Fibroblast of lung (primary cell): ENCODE measurements at regions not wholly inside any gene's neighbourhood (a gene's known extent, or its start where the extent isn't known, plus 50 kb on each side); places are given as distances from the start of the nearest gene placed in this dataset.

Source experiments
- EZH2 ChIP-seq: IDR thresholded peaks from 2 replicates; pipeline ENCODE4 v1.5.1; 2012; ENCODE audit warnings: low read length, control low read depth, mild to moderate bottlenecking; ENCODE audit errors: missing control alignments
- TF ChIP-seq, protein P1 (sequence below), 2 donors: IDR thresholded peaks in 1 of 2; conservative IDR thresholded peaks in 1 of 2; 1 replicate in 1 of 2; 2 replicates in 1 of 2; pipeline ENCODE4 v1.5.1; 2011 to 2012; ENCODE audit warnings: low read length in 2 of 2, control low read depth in 1 of 2, inconsistent platforms in 1 of 2, low read depth in 1 of 2, mild to moderate bottlenecking in 1 of 2

DNA sequence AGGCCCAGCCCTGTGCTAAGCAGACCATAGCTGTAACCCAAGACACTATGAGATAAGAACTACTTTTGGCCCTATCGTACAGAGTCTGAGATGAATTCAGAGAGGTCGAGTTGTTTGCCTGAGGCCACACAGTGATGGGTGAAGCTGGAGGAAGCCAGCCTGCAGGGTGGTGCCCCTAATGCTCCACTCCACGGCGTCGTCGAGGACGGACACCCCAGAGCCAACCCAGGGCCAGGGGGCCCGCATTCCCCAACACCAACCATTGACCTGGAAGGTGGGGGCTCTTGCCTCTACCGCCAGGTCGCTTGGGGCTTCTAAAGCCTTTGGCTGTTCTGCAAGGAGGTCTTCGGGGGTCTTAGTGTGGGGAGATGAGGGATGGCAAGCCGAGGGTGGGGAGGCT, 84.1 kb downstream of the IRF8 start:
- TF ChIP-seq, protein P1, sequence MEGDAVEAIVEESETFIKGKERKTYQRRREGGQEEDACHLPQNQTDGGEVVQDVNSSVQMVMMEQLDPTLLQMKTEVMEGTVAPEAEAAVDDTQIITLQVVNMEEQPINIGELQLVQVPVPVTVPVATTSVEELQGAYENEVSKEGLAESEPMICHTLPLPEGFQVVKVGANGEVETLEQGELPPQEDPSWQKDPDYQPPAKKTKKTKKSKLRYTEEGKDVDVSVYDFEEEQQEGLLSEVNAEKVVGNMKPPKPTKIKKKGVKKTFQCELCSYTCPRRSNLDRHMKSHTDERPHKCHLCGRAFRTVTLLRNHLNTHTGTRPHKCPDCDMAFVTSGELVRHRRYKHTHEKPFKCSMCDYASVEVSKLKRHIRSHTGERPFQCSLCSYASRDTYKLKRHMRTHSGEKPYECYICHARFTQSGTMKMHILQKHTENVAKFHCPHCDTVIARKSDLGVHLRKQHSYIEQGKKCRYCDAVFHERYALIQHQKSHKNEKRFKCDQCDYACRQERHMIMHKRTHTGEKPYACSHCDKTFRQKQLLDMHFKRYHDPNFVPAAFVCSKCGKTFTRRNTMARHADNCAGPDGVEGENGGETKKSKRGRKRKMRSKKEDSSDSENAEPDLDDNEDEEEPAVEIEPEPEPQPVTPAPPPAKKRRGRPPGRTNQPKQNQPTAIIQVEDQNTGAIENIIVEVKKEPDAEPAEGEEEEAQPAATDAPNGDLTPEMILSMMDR (conservative IDR thresholded peaks at IDR 0.05 in 1 of 2, IDR thresholded peaks at IDR 0.05 in 1 of 2; ENCODE audit: low read depth in 1 of 2, low read length in 2 of 2) = no peak
- TF ChIP-seq EZH2 = no peak
